Keratinocyte (primary cell): ENCODE measurements at regions not wholly inside any gene's neighbourhood (a gene's known extent, or its start where the extent isn't known, plus 50 kb on each side); places are given as distances from the start of the nearest gene placed in this dataset.

Experiments used
- DNase-seq: peaks from one replicate; pipeline ENCODE4 v3.0.0-alpha.2; 2011; ENCODE audit warnings: low read depth, missing footprints, low spot score
- FAIRE-seq: peaks from 2 replicates; lab custom pipeline; 2011; peaks lifted over from hg19 to GRCh38; lab: Jason Lieb, UNC
- H2AFZ ChIP-seq: 2 replicates; pipeline ENCODE4 v1.6.0; 2012; ENCODE audit warnings: low read length, control low read depth, inconsistent platforms; ENCODE audit not compliant: control insufficient read depth
- H3K27ac ChIP-seq: 2 replicates; pipeline ENCODE4 v1.5.1; 2011; ENCODE audit warnings: low read length; ENCODE audit not compliant: control insufficient read depth, insufficient read depth
- H3K27me3 ChIP-seq: 3 replicates; pipeline ENCODE4 v1.6.0; 2011; ENCODE audit warnings: low read length; ENCODE audit not compliant: control insufficient read depth, insufficient read depth; ENCODE audit errors: extremely low read depth
- H3K36me3 ChIP-seq, 2 experiments: 2 replicates in 1 of 2; 3 replicates in 1 of 2; pipeline ENCODE4 v1.5.1; 2011; ENCODE audit warnings: low read length in 2 of 2, mild to moderate bottlenecking in 1 of 2; ENCODE audit not compliant: control insufficient read depth in 2 of 2, insufficient read depth in 2 of 2; ENCODE audit errors: extremely low read depth in 1 of 2
- H3K4me1 ChIP-seq: 3 replicates; pipeline ENCODE4 v1.5.1; 2011; ENCODE audit warnings: low read length; ENCODE audit not compliant: control insufficient read depth, insufficient read depth; ENCODE audit errors: extremely low read depth
- H3K4me2 ChIP-seq: 3 replicates; pipeline ENCODE4 v1.6.0; 2011; ENCODE audit warnings: low read depth, low read length; ENCODE audit not compliant: control insufficient read depth, insufficient read depth; ENCODE audit errors: extremely low read depth
- H3K4me3 ChIP-seq, 3 experiments: fragments of 200-600 bp in 1 of 3; sonication (generic) in 1 of 3; 2 replicates in 2 of 3; 3 replicates in 1 of 3; pipeline ENCODE4 v1.5.1; 2011 to 2016; ENCODE audit warnings: low read length in 3 of 3, mild to moderate bottlenecking in 3 of 3, control low read depth in 2 of 3, inconsistent platforms in 1 of 3, low read depth in 1 of 3, mixed read lengths in 1 of 3, mixed run types in 1 of 3, moderate library complexity in 1 of 3; ENCODE audit not compliant: control insufficient read depth in 2 of 3, insufficient read depth in 2 of 3; ENCODE audit errors: extremely low read depth in 1 of 3
- H3K79me2 ChIP-seq: 2 replicates; pipeline ENCODE4 v1.6.0; 2012; ENCODE audit warnings: low read length; ENCODE audit not compliant: control insufficient read depth, insufficient read depth
- H3K9ac ChIP-seq: 3 replicates; pipeline ENCODE4 v1.6.0; 2011; ENCODE audit warnings: low read length; ENCODE audit not compliant: control insufficient read depth, insufficient read depth; ENCODE audit errors: extremely low read depth
- H3K9me1 ChIP-seq: 3 replicates; pipeline ENCODE4 v1.6.0; 2011; ENCODE audit warnings: low read length; ENCODE audit not compliant: control insufficient read depth, insufficient read depth; ENCODE audit errors: extremely low read depth
- H3K9me3 ChIP-seq: 2 replicates; pipeline ENCODE4 v1.5.1; 2012; ENCODE audit warnings: low read depth, low read length; ENCODE audit not compliant: control insufficient read depth
- H4K20me1 ChIP-seq: 3 replicates; pipeline ENCODE4 v1.6.0; 2011; ENCODE audit warnings: low read length; ENCODE audit not compliant: control insufficient read depth, insufficient read depth; ENCODE audit errors: extremely low read depth
- CTCF ChIP-seq, 3 experiments: IDR thresholded peaks in 1 of 3; conservative IDR thresholded peaks in 1 of 3; optimal IDR thresholded peaks in 1 of 3; 2 replicates in 2 of 3; 3 replicates in 1 of 3; pipeline versions ENCODE3 to v1.5.1; 2011; ENCODE audit warnings: low read length in 3 of 3, mild to moderate bottlenecking in 3 of 3, moderate library complexity in 2 of 3, control low read depth in 1 of 3, inconsistent platforms in 1 of 3; ENCODE audit not compliant: insufficient read depth in 2 of 3; ENCODE audit errors: extremely low read depth in 1 of 3
- EZH2 ChIP-seq: IDR thresholded peaks from one replicate; pipeline ENCODE4 v1.6.1; 2012; ENCODE audit warnings: inconsistent platforms, mild to moderate bottlenecking, low read length, moderate library complexity
- dilution Hi-C: fragments of 300-500 bp; cut with MboI; formaldehyde crosslinking; loops from one replicate; pipeline ENCODE4 v1.7.0; 2020; ENCODE audit warnings: low sequenced_read_pairs; ENCODE audit not compliant: extremely low pct_ligation_motif_present

GRCh38 chr12:113604666-113605065 lies 133.0 kb upstream of the LHX5 start:
- TF ChIP-seq EZH2 = no peak
- TF ChIP-seq CTCF (optimal IDR thresholded peaks at IDR 0.05 in 1 of 3, IDR thresholded peaks at IDR 0.05 in 1 of 3, conservative IDR thresholded peaks at IDR 0.05 in 1 of 3; ENCODE audit: extremely low read depth in 1 of 3, insufficient read depth in 2 of 3, low read length in 3 of 3) = no peak
- DNase-seq (no peak), FAIRE-seq (no peak)
- no peaks in the 10 kb centered on the region for H3K9me3 ChIP-seq
- H3K79me2 ChIP-seq = no peaks in the 10 kb centered on the region
- dilution Hi-C loops = no loop called here
- H3K9me1 ChIP-seq = no peaks in the 10 kb centered on the region
- H3K4me2 ChIP-seq = no peak overlapping the region
- H3K4me1 ChIP-seq = no peaks in the 10 kb centered on the region
- no peaks in the 10 kb centered on the region for H4K20me1 ChIP-seq
- no peaks in the 10 kb centered on the region for H3K27me3 ChIP-seq
- H3K9ac ChIP-seq = no peak overlapping the region
- no peak overlapping the region for H3K4me3 ChIP-seq
- no peak overlapping the region for H3K27ac ChIP-seq
- H3K36me3 ChIP-seq = no peaks in the 10 kb centered on the region
- H2AFZ ChIP-seq = no peak overlapping the region

GRCh38 chr12:113601656-113602263 lies 130.1 kb upstream of the LHX5 start:
- H3K27ac ChIP-seq = no peak overlapping the region
- no peak overlapping the region for H3K4me3 ChIP-seq
- H3K9ac ChIP-seq = no peak overlapping the region
- H3K9me3 ChIP-seq = no peaks in the 10 kb centered on the region
- DNase-seq (no peak), FAIRE-seq (no peak)
- TF ChIP-seq CTCF (optimal IDR thresholded peaks at IDR 0.05 in 1 of 3, IDR thresholded peaks at IDR 0.05 in 1 of 3, conservative IDR thresholded peaks at IDR 0.05 in 1 of 3; ENCODE audit: extremely low read depth in 1 of 3, insufficient read depth in 2 of 3, low read length in 3 of 3) (no peak), EZH2 (no peak)
- H3K79me2 ChIP-seq = no peaks in the 10 kb centered on the region
- no peak overlapping the region for H3K4me2 ChIP-seq
- no peaks in the 10 kb centered on the region for H3K27me3 ChIP-seq
- H2AFZ ChIP-seq = no peak overlapping the region
- H4K20me1 ChIP-seq = no peaks in the 10 kb centered on the region
- dilution Hi-C loops = no loop called here
- no peaks in the 10 kb centered on the region for H3K4me1 ChIP-seq
- H3K9me1 ChIP-seq = no peaks in the 10 kb centered on the region
- H3K36me3 ChIP-seq = no peaks in the 10 kb centered on the region
